Posterior cingulate gyrus (tissue), 11 donors: ENCODE measurements at regions not wholly inside any gene's neighbourhood (a gene's known extent, or its start where the extent isn't known, plus 50 kb on each side); places are given as distances from the start of the nearest gene placed in this dataset.
A peak's percentile ranks its signal among the peaks of the same experiment; 100 is the strongest.
"Not testable (repeated sequence)": the region's sequence is repeated elsewhere in the genome, so short reads cannot be mapped to it uniquely, and the experiment has no call there.

Experiments
- DNase-seq, 10 donors: peaks; one replicate each; pipeline versions ENCODE4 v3.0.0 to v3.0.0-alpha.2; 2020 to 2021; ENCODE audit warnings: mixed read lengths in 3 of 10
- intact Hi-C: fragments of 100-400 bp; cut with DNase I; formaldehyde crosslinking; loops from one replicate; pipeline ENCODE4 v1.15.1; 2023

DNA sequence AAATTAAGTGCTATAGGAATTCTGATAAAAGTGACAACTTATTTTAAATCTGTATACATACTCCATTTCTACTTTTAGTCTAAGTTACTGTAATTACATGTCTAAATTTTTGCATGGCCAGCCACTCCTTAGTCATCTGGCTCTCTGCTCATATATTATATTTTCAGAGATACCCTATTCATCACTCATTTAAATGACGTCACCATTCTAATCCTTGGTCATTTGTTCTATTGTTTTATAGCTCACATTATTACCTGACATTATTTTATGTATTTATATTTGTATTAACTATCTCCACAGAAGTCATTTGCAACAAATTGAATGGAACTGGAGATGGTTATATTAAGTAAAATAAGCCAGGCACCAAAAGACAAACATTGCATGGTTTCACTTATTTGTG is 179.6 kb upstream of the CXorf51A start:
- intact Hi-C loops: no loop called here
- no peak for DNase-seq

GRCh38 chrX:146973283-146973682 is 158.7 kb upstream of the CXorf51A start:
- intact Hi-C loops: no loop called here
- DNase-seq: peak in 2 of 10 donors; percentile 57

DNA sequence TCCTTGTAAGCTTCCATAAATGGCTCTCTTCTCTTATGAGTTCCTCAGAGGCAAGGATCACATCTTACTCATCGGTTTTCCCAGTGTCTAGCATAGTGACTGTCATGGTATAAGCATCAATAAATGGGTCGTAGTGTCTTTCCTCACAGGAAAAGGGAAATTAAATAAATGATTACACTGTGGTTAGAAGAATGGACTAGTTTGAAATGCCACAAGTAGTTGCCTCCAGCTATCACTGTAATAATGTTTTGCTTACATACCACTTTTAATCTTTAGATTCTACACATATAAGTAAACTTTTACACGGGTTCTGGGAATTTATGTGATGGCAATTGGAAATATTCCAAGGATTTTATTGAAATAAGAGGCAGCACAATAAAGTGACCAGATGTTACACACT is 152.8 kb upstream of the CXorf51A start:
- intact Hi-C loops: no loop called here
- DNase-seq: no peak

DNA sequence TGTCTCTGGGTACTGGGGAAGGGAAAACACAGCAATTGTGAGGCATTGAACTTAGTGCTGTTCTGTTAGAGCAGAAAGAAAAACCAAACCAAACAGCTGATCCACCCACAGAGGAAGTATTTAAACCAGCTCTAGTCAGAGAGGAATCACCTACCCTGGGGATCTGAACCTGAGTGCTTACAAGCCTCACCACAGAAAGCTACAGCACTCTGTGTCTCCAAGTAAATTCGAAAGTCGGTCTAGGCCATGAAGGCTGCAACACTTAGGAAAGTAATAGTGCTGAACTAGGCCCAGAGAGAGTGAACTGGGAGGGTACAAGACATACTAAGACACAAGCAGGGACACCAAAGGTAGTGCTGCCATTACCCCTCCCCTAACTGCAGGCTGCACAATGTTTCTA is 142.2 kb upstream of the CXorf51A start:
- intact Hi-C loops: no loop called here
- no peak for DNase-seq

DNA sequence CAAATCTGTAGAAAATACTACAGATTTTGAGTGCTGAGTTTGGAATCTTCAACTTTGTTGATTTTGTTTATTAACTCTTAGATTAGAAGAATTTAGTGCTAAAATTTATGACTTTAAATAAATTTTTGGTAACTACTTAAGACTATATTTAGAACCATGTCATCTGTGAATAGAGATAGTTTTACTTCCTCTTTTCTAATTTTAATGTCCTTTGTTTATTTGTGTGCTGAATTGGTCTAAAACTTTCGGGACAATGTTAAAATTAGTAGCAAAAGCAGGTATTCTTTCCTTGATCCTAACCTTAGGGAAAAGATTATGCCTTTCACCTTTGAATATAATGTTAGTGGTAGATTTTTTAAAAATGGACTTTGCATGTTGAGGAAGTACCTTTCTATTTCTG is 119.7 kb upstream of the CXorf51A start:
- intact Hi-C loops: no loop called here

GRCh38 chrX:146932997-146933396 is 118.5 kb upstream of the CXorf51A start:
- DNase-seq, intact Hi-C loops: not testable (repeated sequence)

More for the DNA sequence above, 119.7 kb upstream of the CXorf51A start:
- no peak for DNase-seq

DNA sequence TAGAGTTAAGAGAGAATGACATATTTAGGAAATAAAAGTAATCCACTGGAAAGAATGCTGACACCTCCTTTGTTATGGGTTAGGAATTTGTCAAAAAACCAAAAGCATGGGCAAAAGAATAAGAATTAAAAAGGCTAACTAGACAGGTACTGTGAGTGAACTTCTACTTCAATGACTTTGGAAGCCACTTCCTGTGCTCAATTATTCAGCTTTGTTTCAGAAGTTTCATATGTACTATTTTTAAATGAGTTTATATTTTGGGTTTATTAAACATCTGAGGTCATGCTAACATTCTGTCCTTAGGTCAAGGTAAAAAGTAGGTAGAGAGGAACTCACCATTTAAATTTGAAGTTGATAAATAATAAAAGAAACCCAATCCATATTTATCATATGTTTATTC is 106.7 kb upstream of the CXorf51A start:
- DNase-seq: no peak
- intact Hi-C loops: no loop called here

DNA sequence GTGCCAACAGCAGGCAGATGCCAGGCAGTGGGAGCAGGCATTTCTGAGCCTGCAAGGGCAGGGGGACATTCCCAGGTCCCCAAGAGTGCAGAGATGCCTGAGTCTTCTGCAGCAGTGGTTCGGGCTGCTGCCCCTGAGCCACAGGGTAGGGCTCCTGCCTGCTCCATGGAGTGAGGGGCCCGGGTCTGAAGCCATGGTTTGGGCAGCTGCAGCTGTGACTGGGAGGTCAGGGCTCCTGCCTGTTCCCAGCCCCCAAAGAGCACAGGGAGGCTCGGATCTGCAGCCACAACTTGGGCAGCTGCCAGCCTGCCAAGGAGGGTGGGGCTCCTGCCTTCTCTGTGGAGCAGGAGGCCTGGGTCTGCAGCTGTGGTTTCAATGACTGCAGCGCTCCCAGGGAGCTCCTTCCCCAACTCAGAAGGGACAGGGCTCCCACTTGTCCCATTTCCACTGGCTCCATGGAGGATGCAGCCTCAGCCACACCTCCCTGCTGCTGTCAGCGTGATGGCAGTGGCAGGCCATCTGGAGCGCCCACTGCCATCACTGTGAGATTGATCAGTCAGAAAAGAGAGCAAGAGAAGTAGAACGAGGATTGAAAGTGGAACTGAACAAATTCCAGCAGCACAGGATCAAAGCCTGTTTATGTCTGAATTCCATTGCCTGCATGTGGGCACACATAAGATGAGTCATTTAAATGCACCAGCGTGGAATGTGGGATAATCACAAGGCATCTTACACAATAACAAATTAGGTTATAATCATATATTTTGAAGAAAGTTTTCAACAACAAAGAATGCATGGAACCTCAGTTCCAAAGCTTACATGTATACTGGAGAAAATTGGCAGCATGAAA is 93.1 kb upstream of the CXorf51A start:
- intact Hi-C loops: no loop called here
- peak in 2 of 10 donors; percentile 8 to 72 for DNase-seq

DNA sequence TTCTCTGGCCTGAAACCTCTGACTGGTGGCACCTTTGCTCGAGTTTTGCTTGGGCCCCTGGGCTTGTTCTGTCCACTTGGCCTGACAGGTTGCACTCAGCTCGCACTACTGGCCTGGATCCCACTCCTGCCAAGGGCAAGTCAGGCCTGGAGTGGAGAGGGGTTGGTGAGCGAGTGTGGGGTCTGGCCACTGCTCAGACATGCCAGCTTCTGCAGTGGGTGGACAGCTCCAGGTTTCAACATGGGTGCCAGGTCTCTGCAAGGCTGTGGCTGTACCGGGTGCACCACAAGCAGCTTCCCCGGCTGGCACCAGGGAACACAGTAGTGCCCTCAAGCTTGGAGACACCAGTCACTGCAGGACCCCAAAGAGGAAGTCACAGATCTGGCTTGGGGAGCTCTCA is 91.6 kb upstream of the CXorf51A start:
- intact Hi-C loops: no loop called here
- peak in 2 of 10 donors; percentile 63 to 78 for DNase-seq

GRCh38 chrX:146887020-146887419 is 72.5 kb upstream of the CXorf51A start:
- DNase-seq: peak in 1 of 10 donors; percentile 12
- intact Hi-C loops: no loop called here

DNA sequence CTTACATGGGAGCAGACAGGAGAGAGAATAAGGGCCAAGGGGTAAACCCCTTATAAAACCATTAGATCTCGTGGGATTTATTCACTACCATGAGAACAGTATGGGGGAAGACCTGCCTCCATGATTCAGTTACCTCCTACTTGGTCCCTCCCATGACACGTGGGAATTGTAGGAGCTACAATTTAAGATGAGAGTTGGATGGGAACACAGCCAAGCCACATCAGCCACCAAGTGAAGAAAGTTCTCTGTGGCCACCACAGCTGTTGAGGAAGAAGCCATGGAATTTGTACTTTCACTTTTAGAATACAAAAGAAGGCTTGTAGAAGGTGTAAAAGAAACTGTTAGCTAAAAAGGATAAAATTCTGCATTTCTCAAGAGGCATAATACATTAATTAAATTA is 67.0 kb upstream of the CXorf51A start:
- no peak for DNase-seq
- intact Hi-C loops: no loop called here

GRCh38 chrX:146866846-146867245 is 52.3 kb upstream of the CXorf51A start:
- intact Hi-C loops: not testable (repeated sequence)
- peak in 2 of 10 donors; percentile 60 to 63 for DNase-seq

- intact Hi-C loops, DNase-seq: not testable (repeated sequence)
These were observed 51.2 kb upstream of the CXorf51A start for GRCh38 chrX:146865734-146866133.
